ENCODE measurements at regions not wholly inside any gene's neighbourhood (a gene's known extent, or its start where the extent isn't known, plus 50 kb on each side); places are given as distances from the start of the nearest gene placed in this dataset.

GRCh38 chr1:72397786-72398185, 115.4 kb upstream of the NEGR1 start:
- H3K9me3 ChIP-seq, result no peaks in the 10 kb centered on the region
- H3K27me3 ChIP-seq, result no peaks in the 10 kb centered on the region
- intact Hi-C loops (cut with DNase I), result no loop called here
- no peaks in the 10 kb centered on the region for H3K36me3 ChIP-seq
- no peak for TF ChIP-seq CTCF (IDR thresholded peaks at IDR 0.05)
- H3K27ac ChIP-seq, result no peak overlapping the region
- DNase-seq (no peak), ATAC-seq (no peak)
- no peaks in the 10 kb centered on the region for H3K4me1 ChIP-seq
- H3K4me3 ChIP-seq, result no peak overlapping the region

GRCh38 chr1:72394457-72394856, 112.1 kb upstream of the NEGR1 start:
- Histone ChIP-seq H3K4me1 (no peaks in the 10 kb centered on the region), H3K27me3 (no peaks in the 10 kb centered on the region), H3K4me3 (no peak overlapping the region), H3K9me3 (no peaks in the 10 kb centered on the region), H3K36me3 (no peaks in the 10 kb centered on the region), H3K27ac (no peak overlapping the region)
- DNase-seq (no peak), ATAC-seq (no peak)
- intact Hi-C loops (cut with DNase I), result no loop called here
- WGBS, 2 donors, result 64 to 70% methylated on average over 3 of the region's 3 CpGs
- no peak for TF ChIP-seq CTCF (IDR thresholded peaks at IDR 0.05)

- H3K27me3 ChIP-seq, result no peaks in the 10 kb centered on the region
- DNase-seq (no peak), ATAC-seq (no peak)
- H3K36me3 ChIP-seq, result no peaks in the 10 kb centered on the region
- H3K27ac ChIP-seq, result no peak overlapping the region
- WGBS, 2 donors, result 81 to 84% methylated on average over 2 of the region's 2 CpGs
- H3K4me1 ChIP-seq, result no peaks in the 10 kb centered on the region
- no peaks in the 10 kb centered on the region for H3K9me3 ChIP-seq
- intact Hi-C loops (cut with DNase I), result no loop called here
- TF ChIP-seq CTCF (IDR thresholded peaks at IDR 0.05), result no peak
- no peak overlapping the region for H3K4me3 ChIP-seq
Observed at GRCh38 chr1:72379072-72379471, 96.7 kb upstream of the NEGR1 start.

GRCh38 chr1:72375226-72375625, 92.9 kb upstream of the NEGR1 start:
- H3K27ac ChIP-seq, result no peak overlapping the region

More at GRCh38 chr1:72375226-72375625, 92.9 kb upstream of the NEGR1 start:
- Histone ChIP-seq H3K27me3 (no peaks in the 10 kb centered on the region), H3K36me3 (no peaks in the 10 kb centered on the region), H3K4me1 (no peaks in the 10 kb centered on the region), H3K9me3 (no peaks in the 10 kb centered on the region), H3K4me3 (no peak overlapping the region)
- TF ChIP-seq CTCF (IDR thresholded peaks at IDR 0.05), result no peak
- intact Hi-C loops (cut with DNase I), result no loop called here
- DNase-seq, result no peak
- no peak for ATAC-seq
